ENCODE measurements at regions not wholly inside any gene's neighbourhood (a gene's known extent, or its start where the extent isn't known, plus 50 kb on each side); places are given as distances from the start of the nearest gene placed in this dataset.

- no peak overlapping the region for H3K27ac ChIP-seq
- no peak for TF ChIP-seq CTCF (conservative IDR thresholded peaks at IDR 0.05)
Observed at GRCh38 chr10:70960783-70961570, 72.6 kb upstream of the PCBD1 start.

- no peak overlapping the region for H3K27ac ChIP-seq
- TF ChIP-seq CTCF (conservative IDR thresholded peaks at IDR 0.05): no peak
Observed at GRCh38 chr10:70962686-70963085, 74.3 kb upstream of the PCBD1 start.

- no peak for TF ChIP-seq CTCF (conservative IDR thresholded peaks at IDR 0.05)
- no peak overlapping the region for H3K27ac ChIP-seq
Observed at GRCh38 chr10:70963271-70963670, 74.9 kb upstream of the PCBD1 start.

- H3K27ac ChIP-seq: no peak overlapping the region
- TF ChIP-seq CTCF (conservative IDR thresholded peaks at IDR 0.05): no peak
Observed at GRCh38 chr10:70964245-70964644, 75.9 kb upstream of the PCBD1 start.

- no peak overlapping the region for H3K27ac ChIP-seq
- TF ChIP-seq CTCF (conservative IDR thresholded peaks at IDR 0.05): no peak
Observed at GRCh38 chr10:70964881-70965280, 76.5 kb upstream of the PCBD1 start.

- H3K27ac ChIP-seq: no peak overlapping the region
- TF ChIP-seq CTCF (conservative IDR thresholded peaks at IDR 0.05): no peak
Observed at GRCh38 chr10:70965566-70965965, 77.2 kb upstream of the PCBD1 start.

GRCh38 chr10:70966646-70967553 is 78.5 kb upstream of the PCBD1 start:
- H3K27ac ChIP-seq: no peak overlapping the region
- TF ChIP-seq CTCF (conservative IDR thresholded peaks at IDR 0.05): no peak
